HG02852 (cell line): ENCODE measurements at regions not wholly inside any gene's neighbourhood (a gene's known extent, or its start where the extent isn't known, plus 50 kb on each side); places are given as distances from the start of the nearest gene placed in this dataset.
"Not testable (repeated sequence)": the region's sequence is repeated elsewhere in the genome, so short reads cannot be mapped to it uniquely, and the experiment has no call there.

Experiments
- ATAC-seq: cut with Tn5 transposase; IDR thresholded peaks from one replicate; pipeline ENCODE4 v1.9.1; 2021; ENCODE audit warnings: mild to moderate bottlenecking, moderate library complexity; ENCODE audit not compliant: unreplicated experiment

DNA sequence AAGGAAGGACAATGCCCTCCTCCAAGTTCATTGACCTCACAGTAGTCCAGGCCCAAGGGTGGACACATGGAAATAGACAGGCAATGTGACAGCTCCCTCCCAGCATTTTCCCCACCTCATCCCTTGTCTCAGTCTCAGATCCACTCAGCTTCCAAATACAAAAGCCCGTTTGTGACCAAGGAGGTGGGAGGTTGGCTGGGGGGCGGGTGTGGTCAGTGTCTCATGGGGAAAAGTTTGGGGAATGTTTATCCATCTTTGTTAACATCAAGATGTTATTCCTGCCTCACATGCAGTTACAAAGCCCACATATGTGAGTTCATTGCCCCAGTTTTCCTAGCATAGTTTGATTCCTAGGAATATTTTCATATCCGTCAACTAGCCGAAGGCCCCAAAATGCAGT, 338.5 kb upstream of the PPP2R3A start:
- ATAC-seq = no peak

- no peak for ATAC-seq
Observed at GRCh38 chr3:135629701-135630408, 335.7 kb upstream of the PPP2R3A start.

DNA sequence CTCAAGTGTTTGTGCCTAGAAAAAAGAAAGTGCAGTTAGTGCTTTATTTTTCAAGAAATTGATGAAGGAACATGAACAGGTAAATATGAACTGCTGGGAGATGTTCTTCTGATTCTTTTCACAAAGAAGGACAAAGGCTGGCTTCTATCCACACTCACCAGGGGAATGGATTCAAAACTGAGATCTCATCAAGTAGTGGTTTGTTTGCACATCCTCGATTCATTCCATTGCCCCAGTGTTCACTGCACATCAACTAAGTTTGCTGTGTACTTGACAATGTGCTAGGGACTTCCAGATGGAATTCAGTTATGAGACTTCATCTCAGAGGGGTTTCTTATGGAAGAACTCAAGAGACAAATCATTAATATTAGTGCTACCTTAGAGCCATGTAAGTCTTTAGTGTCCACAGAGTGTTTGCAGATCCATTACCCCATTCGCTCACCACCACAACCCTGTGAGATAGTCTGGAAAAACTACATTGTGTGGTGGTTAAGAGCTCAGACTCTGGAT, 332.9 kb upstream of the PPP2R3A start:
- no peak for ATAC-seq

DNA sequence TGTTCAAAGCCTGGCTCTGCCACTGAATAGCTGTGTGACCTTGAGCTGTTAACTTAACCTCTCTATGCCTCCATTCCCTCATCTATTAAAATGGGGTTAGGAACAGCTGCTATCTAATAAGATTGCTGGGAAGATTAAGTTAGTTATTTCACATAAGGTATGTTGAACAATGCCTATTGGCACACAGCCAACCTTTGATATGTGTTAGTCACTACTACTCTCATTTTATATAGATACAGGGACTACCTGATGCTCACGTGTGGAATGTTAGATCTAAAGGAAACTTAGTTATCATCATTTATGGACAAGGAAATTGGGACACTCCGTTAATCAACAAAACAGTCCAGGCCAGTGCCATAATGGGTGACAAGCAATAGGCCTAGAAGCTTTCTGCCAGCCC, 332.4 kb upstream of the PPP2R3A start:
- no peak for ATAC-seq

- ATAC-seq = no peak
Observed at GRCh38 chr3:135636596-135636995, 328.9 kb upstream of the PPP2R3A start.

DNA sequence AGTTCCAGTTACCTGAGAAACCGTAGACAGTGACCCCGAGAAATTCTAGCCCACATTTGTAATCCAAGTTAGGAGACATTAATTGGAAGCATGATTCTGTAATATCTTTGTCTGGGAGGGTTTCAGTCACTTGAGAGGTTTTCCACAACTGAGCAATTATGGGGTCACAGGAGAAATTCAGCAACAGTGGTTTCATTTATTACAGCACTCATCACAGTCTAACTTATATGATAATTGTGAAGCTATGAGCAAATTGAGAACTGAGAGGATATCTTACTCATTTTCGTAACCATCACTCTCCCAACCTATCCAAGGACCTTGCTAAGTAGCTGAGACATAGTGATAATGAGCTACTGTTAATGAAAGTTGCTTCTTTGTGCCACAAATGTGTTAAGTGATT, 328.5 kb upstream of the PPP2R3A start:
- no peak for ATAC-seq

DNA sequence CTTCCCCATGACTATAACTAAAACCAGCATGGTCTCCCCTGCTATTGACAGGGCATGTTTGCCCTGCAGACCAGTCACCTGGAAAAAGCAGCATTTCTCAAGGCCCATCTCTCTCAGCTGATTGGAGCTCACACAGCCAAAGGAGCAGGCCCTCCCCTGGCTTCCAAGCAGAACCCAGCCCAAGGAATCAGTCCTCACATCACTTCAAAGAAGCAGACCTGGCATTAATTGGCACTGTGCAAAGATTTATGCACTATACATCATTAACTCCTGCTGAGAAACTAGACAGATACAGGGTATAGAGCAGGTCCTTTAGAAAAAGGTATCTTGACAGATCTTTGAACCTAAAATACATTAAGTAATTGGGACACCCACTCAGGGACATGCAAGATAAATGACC, 323.8 kb upstream of the PPP2R3A start:
- no peak for ATAC-seq

GRCh38 chr3:135645541-135645940, 320.0 kb upstream of the PPP2R3A start:
- ATAC-seq = no peak

DNA sequence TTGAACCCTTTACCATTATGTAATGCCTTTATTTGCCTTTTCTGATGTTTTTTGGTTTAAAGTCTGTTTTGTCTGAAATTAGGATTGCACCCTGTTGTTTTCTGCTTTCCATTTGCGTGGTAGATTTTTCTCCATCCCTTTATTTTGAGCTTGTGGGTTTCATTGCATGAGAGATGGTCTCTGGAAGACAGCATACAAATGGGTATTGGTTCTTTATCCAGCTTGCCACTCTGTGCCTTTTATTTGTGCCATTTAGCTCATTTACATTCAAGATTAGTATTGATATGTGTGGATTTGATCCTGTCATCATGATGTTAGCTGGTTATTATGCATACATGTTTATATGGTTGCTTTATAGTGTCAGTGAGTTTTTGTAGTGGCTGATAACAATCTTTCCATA, 318.7 kb upstream of the PPP2R3A start:
- ATAC-seq = no peak

- no peak for ATAC-seq
Observed at GRCh38 chr3:135649361-135649760, 316.2 kb upstream of the PPP2R3A start.

- no peak for ATAC-seq
Observed at GRCh38 chr3:135650309-135650708, 315.2 kb upstream of the PPP2R3A start.

DNA sequence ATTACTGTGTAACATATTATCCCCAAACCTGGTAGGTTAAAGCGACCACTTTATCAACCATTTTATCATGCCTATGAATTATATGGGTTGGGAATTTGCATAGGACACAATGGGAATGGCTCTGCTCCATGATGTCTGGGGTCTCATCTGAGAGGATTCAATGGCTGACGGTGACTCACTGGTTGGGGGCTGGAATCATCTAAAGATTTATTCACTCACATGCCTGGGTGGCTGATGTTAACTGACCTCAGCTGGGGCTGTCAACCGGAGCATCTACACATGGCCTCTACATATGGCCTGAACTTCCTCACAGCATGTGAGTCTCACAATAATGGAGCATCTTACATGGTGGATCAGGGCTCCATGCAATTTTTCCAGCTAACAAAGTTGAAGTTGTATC, 313.1 kb upstream of the PPP2R3A start:
- no peak for ATAC-seq

- no peak for ATAC-seq
Observed at GRCh38 chr3:135655328-135655727, 310.2 kb upstream of the PPP2R3A start.

DNA sequence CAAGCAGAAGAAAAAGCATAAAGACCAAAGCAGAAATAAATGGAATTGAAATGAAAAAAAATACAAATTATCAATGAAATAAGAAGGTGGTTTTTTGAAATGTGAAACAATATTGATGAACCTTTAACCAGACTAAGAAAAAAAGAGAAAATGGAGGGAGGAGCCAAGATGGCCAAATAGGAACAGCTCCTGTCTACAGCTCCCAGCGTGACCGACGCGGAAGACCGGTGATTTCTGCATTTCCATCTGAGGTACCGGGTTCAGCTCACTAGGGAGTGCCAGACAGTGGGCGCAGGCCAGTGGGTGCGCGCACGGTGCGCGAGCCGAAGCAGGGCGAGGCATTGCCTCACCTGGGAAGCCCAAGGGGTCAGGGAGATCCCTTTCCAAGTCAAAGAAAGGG, 307.1 kb upstream of the PPP2R3A start:
- ATAC-seq = not testable (repeated sequence)

DNA sequence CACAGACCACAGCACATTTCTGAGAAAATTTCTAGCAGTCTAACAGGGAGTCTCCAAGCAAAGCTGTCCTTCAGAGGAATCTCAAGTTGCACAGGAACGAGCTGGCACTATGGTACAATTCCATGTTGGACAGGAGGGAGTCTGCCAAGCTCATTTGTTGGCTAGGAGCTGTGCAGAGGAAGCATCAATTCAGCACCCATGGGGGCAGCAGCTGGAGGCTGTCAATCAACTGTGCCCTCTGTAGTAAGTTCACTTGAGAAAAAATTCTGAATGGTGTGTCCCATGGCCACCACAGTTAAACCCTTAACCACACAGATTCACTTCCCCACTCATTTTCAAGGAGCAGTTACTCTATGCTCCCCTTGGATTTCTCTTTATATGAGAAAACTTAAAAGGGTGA, 298.5 kb upstream of the PPP2R3A start:
- no peak for ATAC-seq

DNA sequence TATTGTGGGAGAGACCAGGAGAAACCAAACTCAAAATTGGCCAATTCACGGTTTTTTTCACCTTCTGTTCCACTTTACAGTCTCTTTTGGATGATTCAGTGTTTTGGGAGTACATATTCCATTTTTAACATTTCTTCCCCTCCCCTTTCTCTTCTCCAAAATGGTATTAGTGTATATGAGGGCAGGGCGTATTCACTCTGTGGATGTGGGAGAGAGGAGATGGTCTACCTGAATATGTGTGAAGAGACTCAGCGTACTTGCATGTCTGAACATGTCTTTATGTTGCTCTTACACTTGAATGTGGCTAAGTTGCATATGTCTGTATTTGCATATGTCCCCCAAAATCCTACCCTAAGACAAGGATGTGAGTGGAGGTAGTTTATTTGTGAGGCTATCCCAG, 291.0 kb upstream of the PPP2R3A start:
- no peak for ATAC-seq

- no peak for ATAC-seq
Observed at GRCh38 chr3:135678386-135678785, 287.1 kb upstream of the PPP2R3A start.

DNA sequence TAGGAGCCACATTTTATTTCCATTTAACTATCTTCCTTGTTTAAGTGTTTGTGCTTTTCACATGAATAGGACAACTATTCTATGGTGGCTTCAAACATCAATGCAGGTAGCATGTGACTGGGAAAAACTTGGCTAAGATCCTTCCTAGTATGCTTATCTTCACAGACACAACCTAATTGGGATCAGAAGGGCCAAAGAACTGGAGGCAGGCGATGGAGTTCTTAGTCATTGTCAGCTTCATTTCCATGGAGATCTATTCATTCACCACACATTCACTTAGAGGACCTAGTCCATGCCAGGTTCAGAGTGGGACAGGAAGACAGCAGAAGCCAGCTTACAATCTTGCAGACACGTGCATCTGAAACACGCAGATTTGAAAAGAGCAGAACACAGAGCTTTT, 277.5 kb upstream of the PPP2R3A start:
- ATAC-seq = no peak

DNA sequence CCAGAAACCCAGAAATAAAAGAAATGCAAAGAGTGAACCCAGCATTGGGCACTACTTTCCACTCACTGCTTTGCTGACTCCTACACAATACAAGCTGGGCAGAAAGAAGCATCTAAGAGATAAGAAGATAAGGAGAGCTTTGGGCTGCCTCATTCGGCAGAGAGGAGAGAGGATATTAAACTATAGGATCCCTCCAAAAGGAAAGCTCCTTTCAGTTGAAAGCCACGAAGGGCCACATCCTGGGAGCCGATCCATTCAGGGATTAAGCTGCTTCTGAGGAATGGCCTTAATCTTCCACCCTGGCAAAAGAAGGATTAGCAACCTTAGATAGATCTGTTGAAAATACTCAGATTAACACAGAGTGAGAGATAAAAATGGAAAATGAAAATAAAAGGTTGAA, 274.9 kb upstream of the PPP2R3A start:
- no peak for ATAC-seq

DNA sequence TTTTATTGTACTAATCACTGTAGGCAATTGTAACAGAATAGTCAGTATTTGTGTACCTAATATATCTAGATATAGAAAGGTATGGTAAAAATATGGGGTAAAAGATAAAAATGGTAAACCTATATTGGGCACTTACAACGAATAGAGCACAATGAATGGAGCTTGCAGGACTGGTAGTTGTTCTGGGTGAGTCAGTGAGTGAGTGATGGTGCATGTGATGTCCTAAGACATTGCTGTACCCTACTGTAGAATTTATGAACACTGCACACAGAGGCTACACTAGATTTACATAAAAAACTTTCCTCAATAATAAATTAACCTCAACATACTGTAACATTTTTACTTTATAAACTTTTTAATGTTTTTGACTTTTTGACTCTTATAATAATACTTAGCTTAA, 274.3 kb upstream of the PPP2R3A start:
- ATAC-seq = no peak

DNA sequence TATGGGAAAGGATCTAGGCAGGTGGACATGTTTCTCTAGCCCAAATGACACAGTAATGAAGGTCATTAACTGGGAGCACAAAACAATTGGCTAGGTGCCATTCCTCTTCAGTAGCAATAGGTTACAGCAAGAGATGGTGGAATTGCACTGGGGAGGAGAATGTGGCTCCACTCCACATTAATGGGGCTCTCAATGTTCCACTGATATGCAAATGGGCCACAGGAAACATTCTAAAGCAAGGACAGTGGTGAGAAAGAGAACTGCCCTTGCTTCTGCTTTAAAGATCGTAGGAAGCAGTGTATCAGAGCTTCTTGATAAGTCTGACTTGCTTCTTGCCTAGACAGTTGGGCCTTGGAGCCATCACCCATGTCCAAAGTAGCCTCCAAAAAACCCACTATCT, 271.4 kb upstream of the PPP2R3A start:
- ATAC-seq = no peak

DNA sequence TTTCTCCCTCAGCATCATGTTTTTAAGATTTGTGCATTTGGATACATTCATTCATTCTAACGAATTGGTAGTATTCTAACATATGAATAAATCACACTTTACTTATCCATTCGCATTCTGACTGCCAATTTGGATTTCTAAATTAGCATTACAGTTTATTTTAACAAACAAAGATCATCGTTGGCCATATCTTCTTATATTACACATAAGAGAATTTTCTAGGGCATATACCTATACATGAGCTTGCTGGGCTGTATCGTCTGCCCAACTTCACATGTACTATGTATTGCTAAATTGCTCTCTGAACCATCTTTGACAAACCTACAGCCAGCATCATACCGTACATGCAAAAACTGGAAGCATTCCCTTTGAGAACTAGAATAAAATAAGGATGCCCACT, 265.8 kb upstream of the PPP2R3A start:
- no peak for ATAC-seq

- no peak for ATAC-seq
Observed at GRCh38 chr3:135706758-135707375, 258.7 kb upstream of the PPP2R3A start.
